Thyroid gland (tissue), 4 donors: ENCODE measurements at regions not wholly inside any gene's neighbourhood (a gene's known extent, or its start where the extent isn't known, plus 50 kb on each side); places are given as distances from the start of the nearest gene placed in this dataset.

ENCODE experiments used
- POLR2A ChIP-seq, 2 donors: fragments of 450-650 bp; IDR thresholded peaks; one replicate each; pipeline ENCODE4 v1.6.1; 2017; ENCODE audit warnings: antibody characterized with exemption in 2 of 2, mild to moderate bottlenecking in 2 of 2, moderate library complexity in 1 of 2
- TF ChIP-seq, protein P1 (sequence below), 6 experiments: fragments of 200-600 bp in 3 of 6; fragments of 450-650 bp in 3 of 6; sonication (generic) in 3 of 6; IDR thresholded peaks; one replicate each; pipeline ENCODE4 v1.5.1; 2016 to 2019; ENCODE audit warnings: antibody characterized with exemption in 6 of 6, mild to moderate bottlenecking in 2 of 6, inconsistent platforms in 1 of 6, moderate library complexity in 1 of 6

GRCh38 chr18:70536370-70537062, 247.7 kb downstream of the SOCS6 start:
- TF ChIP-seq POLR2A (IDR thresholded peaks at IDR 0.05): no peak
- TF ChIP-seq, protein P1, sequence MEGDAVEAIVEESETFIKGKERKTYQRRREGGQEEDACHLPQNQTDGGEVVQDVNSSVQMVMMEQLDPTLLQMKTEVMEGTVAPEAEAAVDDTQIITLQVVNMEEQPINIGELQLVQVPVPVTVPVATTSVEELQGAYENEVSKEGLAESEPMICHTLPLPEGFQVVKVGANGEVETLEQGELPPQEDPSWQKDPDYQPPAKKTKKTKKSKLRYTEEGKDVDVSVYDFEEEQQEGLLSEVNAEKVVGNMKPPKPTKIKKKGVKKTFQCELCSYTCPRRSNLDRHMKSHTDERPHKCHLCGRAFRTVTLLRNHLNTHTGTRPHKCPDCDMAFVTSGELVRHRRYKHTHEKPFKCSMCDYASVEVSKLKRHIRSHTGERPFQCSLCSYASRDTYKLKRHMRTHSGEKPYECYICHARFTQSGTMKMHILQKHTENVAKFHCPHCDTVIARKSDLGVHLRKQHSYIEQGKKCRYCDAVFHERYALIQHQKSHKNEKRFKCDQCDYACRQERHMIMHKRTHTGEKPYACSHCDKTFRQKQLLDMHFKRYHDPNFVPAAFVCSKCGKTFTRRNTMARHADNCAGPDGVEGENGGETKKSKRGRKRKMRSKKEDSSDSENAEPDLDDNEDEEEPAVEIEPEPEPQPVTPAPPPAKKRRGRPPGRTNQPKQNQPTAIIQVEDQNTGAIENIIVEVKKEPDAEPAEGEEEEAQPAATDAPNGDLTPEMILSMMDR (IDR thresholded peaks at IDR 0.05): no peak
